ENCODE measurements at regions not wholly inside any gene's neighbourhood (a gene's known extent, or its start where the extent isn't known, plus 50 kb on each side); places are given as distances from the start of the nearest gene placed in this dataset.

- TF ChIP-seq CTCF (IDR thresholded peaks at IDR 0.05; ENCODE audit: borderline replicate concordance, extremely low read depth, low read length, poor library complexity, severe bottlenecking): no peak
- no peak for TF ChIP-seq EZH2 (IDR thresholded peaks at IDR 0.05; ENCODE audit: borderline replicate concordance, low read depth, low read length, severe bottlenecking)
Measured at GRCh38 chr21:25385341-25385740, 221.9 kb downstream of the MRPL39 start.

All from DND-41 (cell line).